ENCODE measurements at regions not wholly inside any gene's neighbourhood (a gene's known extent, or its start where the extent isn't known, plus 50 kb on each side); places are given as distances from the start of the nearest gene placed in this dataset.

GRCh38 chr10:3427347-3427746 is 254.8 kb upstream of the PITRM1 start:
- Mint-ChIP-seq H3K9me3 (ENCODE audit: unreplicated experiment) (peaks cover 4% of the 10 kb centered on the region), H3K27me3 (ENCODE audit: unreplicated experiment) (peaks cover 3% of the 10 kb centered on the region), H3K27ac (ENCODE audit: unreplicated experiment) (no peak overlapping the region), H3K4me3 (ENCODE audit: unreplicated experiment) (no peak overlapping the region), H3K4me1 (ENCODE audit: unreplicated experiment) (peaks cover 36% of the 10 kb centered on the region), H3K36me3 (ENCODE audit: low read depth, unreplicated experiment) (peaks cover 7% of the 10 kb centered on the region)
- DNase-seq (ENCODE audit: low spot score) = no peak
- no peak for TF ChIP-seq CTCF (IDR thresholded peaks at IDR 0.05; ENCODE audit: unreplicated experiment)

GRCh38 chr10:3426190-3426845 is 253.7 kb upstream of the PITRM1 start:
- no peak for DNase-seq (ENCODE audit: low spot score)

GRCh38 chr10:3425716-3426115 is 253.1 kb upstream of the PITRM1 start:
- no peak for DNase-seq (ENCODE audit: low spot score)
- Mint-ChIP-seq H3K9me3 (ENCODE audit: unreplicated experiment) (peaks cover 1% of the 10 kb centered on the region), H3K4me3 (ENCODE audit: unreplicated experiment) (no peak overlapping the region), H3K27ac (ENCODE audit: unreplicated experiment) (no peak overlapping the region), H3K27me3 (ENCODE audit: unreplicated experiment) (no peaks in the 10 kb centered on the region), H3K4me1 (ENCODE audit: unreplicated experiment) (peaks cover 33% of the 10 kb centered on the region), H3K36me3 (ENCODE audit: low read depth, unreplicated experiment) (peaks cover 2% of the 10 kb centered on the region)
- TF ChIP-seq CTCF (IDR thresholded peaks at IDR 0.05; ENCODE audit: unreplicated experiment) = no peak

More at GRCh38 chr10:3426190-3426845, 253.7 kb upstream of the PITRM1 start:
- Mint-ChIP-seq H3K9me3 (ENCODE audit: unreplicated experiment) (peaks cover 4% of the 10 kb centered on the region), H3K27me3 (ENCODE audit: unreplicated experiment) (no peaks in the 10 kb centered on the region), H3K36me3 (ENCODE audit: low read depth, unreplicated experiment) (peaks cover 7% of the 10 kb centered on the region), H3K27ac (ENCODE audit: unreplicated experiment) (no peak overlapping the region), H3K4me1 (ENCODE audit: unreplicated experiment) (peaks cover 36% of the 10 kb centered on the region), H3K4me3 (ENCODE audit: unreplicated experiment) (no peak overlapping the region)
- no peak for TF ChIP-seq CTCF (IDR thresholded peaks at IDR 0.05; ENCODE audit: unreplicated experiment)

- Mint-ChIP-seq H3K9me3 (ENCODE audit: unreplicated experiment) (no peaks in the 10 kb centered on the region), H3K27ac (ENCODE audit: unreplicated experiment) (no peak overlapping the region), H3K36me3 (ENCODE audit: low read depth, unreplicated experiment) (no peaks in the 10 kb centered on the region), H3K27me3 (ENCODE audit: unreplicated experiment) (no peaks in the 10 kb centered on the region), H3K4me1 (ENCODE audit: unreplicated experiment) (peaks cover 33% of the 10 kb centered on the region), H3K4me3 (ENCODE audit: unreplicated experiment) (no peak overlapping the region)
- DNase-seq (ENCODE audit: low spot score) = no peak
- TF ChIP-seq CTCF (IDR thresholded peaks at IDR 0.05; ENCODE audit: unreplicated experiment) = no peak
These were observed 252.7 kb upstream of the PITRM1 start for GRCh38 chr10:3425261-3425660.

- no peak overlapping the region for H3K4me3 Mint-ChIP-seq (ENCODE audit: unreplicated experiment)
These were observed 251.7 kb upstream of the PITRM1 start for GRCh38 chr10:3424111-3424851.

More at GRCh38 chr10:3424111-3424851, 251.7 kb upstream of the PITRM1 start:
- H3K27ac Mint-ChIP-seq (ENCODE audit: unreplicated experiment) = no peak overlapping the region
- no peaks in the 10 kb centered on the region for H3K27me3 Mint-ChIP-seq (ENCODE audit: unreplicated experiment)
- TF ChIP-seq CTCF (IDR thresholded peaks at IDR 0.05; ENCODE audit: unreplicated experiment) = no peak
- no peaks in the 10 kb centered on the region for H3K9me3 Mint-ChIP-seq (ENCODE audit: unreplicated experiment)
- H3K4me1 Mint-ChIP-seq (ENCODE audit: unreplicated experiment) = peaks cover 27% of the 10 kb centered on the region
- DNase-seq (ENCODE audit: low spot score) = no peak
- no peaks in the 10 kb centered on the region for H3K36me3 Mint-ChIP-seq (ENCODE audit: low read depth, unreplicated experiment)

All from endothelial cell (in vitro differentiated cells).